Right lobe of liver (tissue), 6 donors: ENCODE measurements at regions not wholly inside any gene's neighbourhood (a gene's known extent, or its start where the extent isn't known, plus 50 kb on each side); places are given as distances from the start of the nearest gene placed in this dataset.

Source experiments
- ATAC-seq, 4 donors: fragments of 200-7000 bp; cut with Tn5 transposase; one replicate each; pipeline ENCODE4 v1.9.1; 2020; ENCODE audit warnings: mild to moderate bottlenecking in 4 of 4, moderate library complexity in 4 of 4
- DNase-seq, 3 donors: peaks; one replicate each; pipeline ENCODE4 v3.0.0-alpha.2; 2020
- H3K27ac ChIP-seq, 3 donors: fragments of 200-600 bp; one replicate each; pipeline ENCODE4 v1.8.0; 2022
- H3K27me3 ChIP-seq, 2 donors: fragments of 200-600 bp; one replicate each; pipeline ENCODE4 v1.8.0; 2022
- H3K36me3 ChIP-seq, 4 donors: fragments of 200-600 bp; sonication (generic) in 1 of 4; one replicate each; pipeline versions ENCODE4 v1.5.1 to v1.8.0; 2017 to 2022; ENCODE audit warnings: control low read depth in 1 of 4
- H3K4me1 ChIP-seq, 4 donors: fragments of 200-600 bp; sonication (generic) in 1 of 4; one replicate each; pipeline versions ENCODE4 v1.5.1 to v1.8.0; 2017 to 2022; ENCODE audit warnings: control low read depth in 1 of 4
- H3K4me3 ChIP-seq, 3 donors: fragments of 200-600 bp; one replicate each; pipeline ENCODE4 v1.8.0; 2022
- H3K9me3 ChIP-seq, 4 donors: fragments of 200-600 bp; sonication (generic) in 1 of 4; one replicate each; pipeline versions ENCODE4 v1.5.1 to v1.8.0; 2017 to 2022; ENCODE audit warnings: control low read depth in 1 of 4
- CTCF ChIP-seq, 4 donors: fragments of 200-600 bp in 3 of 4; fragments of 450-650 bp in 1 of 4; IDR thresholded peaks; one replicate each; pipeline versions ENCODE4 v1.5.1 to v1.8.0; 2016 to 2022; ENCODE audit warnings: antibody characterized with exemption in 4 of 4, mild to moderate bottlenecking in 2 of 4
- POLR2A ChIP-seq: fragments of 450-650 bp; IDR thresholded peaks from one replicate; pipeline ENCODE4 v1.6.1; 2017; ENCODE audit warnings: antibody characterized with exemption, mild to moderate bottlenecking
- WGBS: methylation state at CpG from one replicate; pipeline ENCODE4 v1.1.6; 2018; ENCODE audit warnings: low coverage, low lambda C conversion rate; ENCODE audit not compliant: insufficient coverage; ENCODE audit errors: missing lambda C conversion rate; 5-methylcytosine and 5-hydroxymethylcytosine counted together
- intact Hi-C, 2 donors: fragments of 100-400 bp; cut with DNase I; formaldehyde crosslinking; loops; one replicate each; pipeline versions ENCODE4 v1.11.2 to v1.14.1; 2022
- donor health status: DM: no; HTN: yes; CAD: no.
- donor health status: DM: no; HTN: no; CAD: no.
- donor health status: DM: no; HTN: no; CAD: no.
- donor health status: DM: no; HTN: yes; CAD: no.
- donor health status: DM: no; HTN: yes; CAD: no.

GRCh38 chr4:96366632-96367031 lies 526.7 kb downstream of the PDHA2 start:
- TF ChIP-seq CTCF (IDR thresholded peaks at IDR 0.05) = no peak
- TF ChIP-seq POLR2A = no peak
- WGBS = 41% methylated on average over 1 of the region's 1 CpG
- ATAC-seq = no peak
- Histone ChIP-seq H3K27ac (no peak overlapping the region), H3K4me3 (no peak overlapping the region), H3K36me3 (no peaks in the 10 kb centered on the region), H3K9me3 (no peaks in the 10 kb centered on the region), H3K4me1 (no peaks in the 10 kb centered on the region), H3K27me3 (no peaks in the 10 kb centered on the region)
- intact Hi-C loops = no loop called here
- no peak for DNase-seq

GRCh38 chr4:96375367-96375766 lies 535.5 kb downstream of the PDHA2 start:
- no peaks in the 10 kb centered on the region for H3K36me3 ChIP-seq
- no peaks in the 10 kb centered on the region for H3K9me3 ChIP-seq
- H3K27ac ChIP-seq = no peak overlapping the region
- ATAC-seq (no peak), DNase-seq (no peak)
- intact Hi-C loops = no loop called here
- H3K4me1 ChIP-seq = no peaks in the 10 kb centered on the region
- no peaks in the 10 kb centered on the region for H3K27me3 ChIP-seq
- no peak overlapping the region for H3K4me3 ChIP-seq
- WGBS = 34% methylated on average over 3 of the region's 3 CpGs
- TF ChIP-seq POLR2A (no peak), CTCF (IDR thresholded peaks at IDR 0.05) (no peak)

GRCh38 chr4:96379524-96379923 lies 539.6 kb downstream of the PDHA2 start:
- no peaks in the 10 kb centered on the region for H3K9me3 ChIP-seq
- intact Hi-C loops = no loop called here
- TF ChIP-seq CTCF (IDR thresholded peaks at IDR 0.05) (no peak), POLR2A (no peak)
- H3K4me3 ChIP-seq = no peak overlapping the region
- no peaks in the 10 kb centered on the region for H3K4me1 ChIP-seq
- DNase-seq = no peak
- no peak for ATAC-seq
- no peak overlapping the region for H3K27ac ChIP-seq
- H3K36me3 ChIP-seq = no peaks in the 10 kb centered on the region
- WGBS = 61% methylated on average over 2 of the region's 2 CpGs
- H3K27me3 ChIP-seq = no peaks in the 10 kb centered on the region

GRCh38 chr4:96380106-96380505 lies 540.2 kb downstream of the PDHA2 start:
- no peak overlapping the region for H3K4me3 ChIP-seq
- DNase-seq (no peak), ATAC-seq (no peak)
- H3K36me3 ChIP-seq = no peaks in the 10 kb centered on the region
- H3K9me3 ChIP-seq = no peaks in the 10 kb centered on the region
- H3K4me1 ChIP-seq = no peaks in the 10 kb centered on the region
- TF ChIP-seq CTCF (IDR thresholded peaks at IDR 0.05) (no peak), POLR2A (no peak)
- intact Hi-C loops = no loop called here
- no peak overlapping the region for H3K27ac ChIP-seq
- no peaks in the 10 kb centered on the region for H3K27me3 ChIP-seq

- ATAC-seq (no peak), DNase-seq (no peak)
- Histone ChIP-seq H3K4me3 (no peak overlapping the region), H3K27me3 (no peaks in the 10 kb centered on the region), H3K36me3 (no peaks in the 10 kb centered on the region), H3K4me1 (no peaks in the 10 kb centered on the region), H3K27ac (no peak overlapping the region), H3K9me3 (no peaks in the 10 kb centered on the region)
- TF ChIP-seq POLR2A = no peak
- no peak for TF ChIP-seq CTCF (IDR thresholded peaks at IDR 0.05)
- intact Hi-C loops = no loop called here
Measured at GRCh38 chr4:96383349-96383748, 543.5 kb downstream of the PDHA2 start.
